Activated T-helper 9 cell treated with anti-CD3 and anti-CD28 coated beads, Interleukin-2, amount 50 U/mL, for 16 hours (primary cell): ENCODE measurements at regions not wholly inside any gene's neighbourhood (a gene's known extent, or its start where the extent isn't known, plus 50 kb on each side); places are given as distances from the start of the nearest gene placed in this dataset.

Experiments
- DNase-seq: peaks from one replicate; pipeline ENCODE4 v3.0.0-alpha.2; 2020; ENCODE audit warnings: low read depth

DNA sequence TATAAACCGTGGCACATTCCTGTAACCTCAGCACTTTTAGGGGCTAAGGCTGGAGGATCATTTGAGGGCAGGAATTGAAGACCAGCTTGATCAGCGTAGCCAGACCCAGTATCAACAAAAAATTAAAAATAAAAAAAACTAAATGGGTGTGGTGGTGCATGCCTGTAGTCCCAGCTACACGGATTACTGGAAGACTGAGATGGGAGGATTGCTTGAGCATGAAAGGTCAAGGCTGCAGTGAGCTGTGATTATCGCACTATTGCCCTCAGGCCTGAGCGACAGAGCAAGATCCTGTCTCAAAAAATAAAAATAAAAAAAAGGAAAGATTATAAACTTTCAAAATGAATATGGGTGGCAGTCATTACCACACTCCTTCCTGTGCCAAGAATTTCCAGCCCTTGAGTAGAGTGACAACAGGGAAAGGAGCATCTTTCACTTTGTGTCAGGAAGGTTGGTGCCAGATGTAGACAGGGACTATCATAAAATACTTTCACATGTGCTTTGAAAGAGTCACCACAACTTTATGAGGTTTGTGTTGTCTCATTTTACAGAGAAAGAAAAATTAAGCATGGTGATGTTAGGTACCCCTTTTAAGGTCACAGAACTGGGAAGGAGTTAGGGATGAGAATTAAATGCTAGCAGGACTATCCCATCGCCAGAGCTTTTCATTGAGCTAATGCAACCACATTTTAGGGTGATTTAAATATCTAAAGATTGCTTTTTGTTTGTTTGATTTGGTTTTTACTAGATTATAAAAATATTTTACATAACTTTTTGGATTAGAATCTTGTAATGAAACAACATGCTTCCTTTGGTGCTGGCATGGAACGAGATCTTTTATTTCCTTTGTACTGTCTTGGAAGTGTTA, 1617.4 kb upstream of the ACVR2A start:
- DNase-seq = no peak

DNA sequence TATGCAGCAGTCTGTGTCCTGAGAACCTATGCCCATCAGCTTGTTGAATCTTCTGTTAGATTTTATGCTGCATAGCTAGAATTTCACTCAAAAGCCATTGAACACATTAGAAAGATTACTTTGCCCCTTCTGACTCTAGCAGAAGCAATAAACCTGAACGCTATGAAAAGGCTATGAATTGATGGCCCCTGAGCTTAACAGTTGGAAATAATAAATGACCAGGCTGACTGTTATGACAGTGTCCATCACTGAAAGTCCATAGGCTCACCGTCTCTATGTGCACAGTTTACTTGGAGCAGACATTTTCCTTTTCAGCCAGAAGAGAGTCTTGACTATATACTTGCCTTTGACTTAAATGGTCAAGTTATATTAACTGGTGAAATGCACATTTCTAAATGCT, 1618.8 kb upstream of the ACVR2A start:
- DNase-seq = no peak

DNA sequence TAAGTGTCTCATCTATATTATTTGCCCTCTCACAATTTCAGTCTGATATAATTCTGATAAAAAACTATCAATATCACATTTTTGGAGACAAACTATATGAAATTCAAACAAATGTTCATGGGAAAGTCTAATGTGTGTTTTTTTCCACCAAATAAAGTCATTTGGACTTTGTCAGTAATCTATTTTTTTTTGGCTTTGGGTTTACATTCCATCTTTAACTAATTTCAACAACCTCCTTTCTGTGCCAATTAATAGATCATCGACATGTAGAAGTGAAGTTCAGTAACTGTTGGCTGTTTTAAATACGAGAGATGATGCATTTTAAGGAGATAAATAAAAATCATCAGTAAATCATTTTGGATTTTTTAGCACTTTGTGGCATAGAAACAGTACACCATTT, 1623.0 kb upstream of the ACVR2A start:
- DNase-seq = no peak

DNA sequence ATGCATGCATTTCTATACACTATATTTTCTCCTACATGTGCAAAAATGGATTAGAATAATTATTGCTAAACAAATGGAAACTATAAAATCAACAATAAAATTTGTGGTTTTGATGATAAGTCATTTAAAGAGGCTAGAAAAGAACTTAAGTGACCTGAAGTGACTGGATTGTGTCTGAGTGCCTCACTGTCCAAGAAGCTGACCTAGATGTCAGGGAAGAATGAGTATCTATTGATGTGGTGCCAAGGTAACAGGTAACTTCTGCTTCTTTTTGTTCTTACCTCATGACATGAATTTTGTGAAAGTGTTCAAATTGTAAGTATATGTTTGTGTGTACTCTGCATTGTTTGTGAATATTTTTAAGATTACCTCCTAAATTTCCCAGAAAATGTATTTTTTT, 1623.9 kb upstream of the ACVR2A start:
- DNase-seq = no peak

DNA sequence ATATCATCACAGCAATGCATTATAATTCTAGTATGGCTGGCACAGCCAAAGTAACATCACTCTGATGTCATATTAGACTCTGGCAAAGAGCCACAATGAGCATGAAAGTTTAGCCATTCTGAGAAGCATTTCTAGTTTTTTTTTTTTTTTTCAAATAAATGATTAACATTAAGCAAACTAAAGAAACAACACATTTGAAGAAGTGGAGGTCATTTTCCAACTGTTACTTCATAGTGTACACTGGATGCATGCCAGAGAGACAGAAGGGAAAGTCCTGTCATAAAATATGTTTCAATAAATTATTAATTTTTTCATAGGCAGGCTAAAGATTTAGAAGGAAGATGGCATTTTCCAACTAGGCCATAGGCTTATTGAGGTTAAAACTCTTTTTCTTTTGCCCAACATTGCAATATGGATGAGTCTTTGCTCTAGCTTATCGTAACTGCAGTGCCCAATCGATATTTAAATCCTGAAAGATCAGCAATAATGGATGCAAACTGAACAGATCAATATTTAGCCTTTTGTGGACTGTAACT, 1630.4 kb upstream of the ACVR2A start:
- no peak for DNase-seq

DNA sequence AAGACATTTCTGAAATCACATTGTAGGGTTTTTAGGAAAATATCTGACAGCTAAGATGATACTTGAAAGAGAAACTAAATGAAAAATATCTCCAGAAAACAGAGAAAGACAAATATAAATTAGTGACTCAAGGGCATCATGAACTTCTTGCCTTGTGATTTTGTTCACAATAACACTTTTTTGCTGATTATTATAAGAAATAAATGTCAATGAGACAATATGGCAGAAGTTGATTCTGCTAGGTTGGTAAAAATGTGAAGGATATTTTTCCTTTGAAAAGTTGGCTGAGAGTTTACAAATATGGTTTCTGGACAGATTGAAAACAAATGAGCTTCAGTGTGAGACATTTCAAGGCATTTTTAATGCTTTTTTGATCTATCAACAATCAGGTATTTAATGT, 1631.2 kb upstream of the ACVR2A start:
- no peak for DNase-seq

DNA sequence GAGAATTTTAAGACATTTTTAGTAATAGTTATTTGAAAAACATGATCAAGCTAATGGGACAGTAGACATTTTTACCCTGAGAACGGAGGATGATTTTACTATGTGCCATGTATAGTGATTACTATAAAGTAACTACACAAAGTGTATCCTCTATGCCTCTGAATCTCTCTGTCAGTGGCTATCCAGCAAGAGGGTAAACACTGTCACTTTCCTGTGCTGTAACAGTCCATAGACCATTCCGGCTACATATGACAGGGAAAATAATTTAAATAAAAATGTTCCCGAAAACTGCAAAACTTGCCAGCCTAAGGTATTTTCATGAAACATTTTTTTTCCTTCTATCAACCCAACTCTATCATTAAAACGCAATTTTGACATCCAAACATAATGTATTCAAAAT, 1632.2 kb upstream of the ACVR2A start:
- DNase-seq = no peak

DNA sequence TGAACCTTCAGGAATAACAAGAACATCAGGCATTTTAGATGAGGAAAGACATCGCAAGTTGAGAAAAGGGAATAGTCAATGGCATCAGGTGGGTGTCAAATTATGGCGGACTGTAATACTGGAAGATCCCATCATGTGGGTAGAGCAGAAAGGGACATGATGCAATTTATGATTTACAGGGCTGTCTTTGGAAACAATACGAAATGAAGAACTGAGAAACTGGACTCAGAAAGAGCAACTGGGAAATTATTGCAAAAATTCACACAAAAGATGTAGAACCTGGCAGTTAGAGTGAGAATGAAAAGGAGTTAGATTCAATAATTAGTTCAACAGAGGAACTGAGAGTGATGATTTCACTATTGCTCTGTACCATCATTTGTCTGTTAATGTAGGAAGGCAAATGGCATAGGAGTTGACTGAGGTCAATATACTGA, 1635.0 kb upstream of the ACVR2A start:
- no peak for DNase-seq

DNA sequence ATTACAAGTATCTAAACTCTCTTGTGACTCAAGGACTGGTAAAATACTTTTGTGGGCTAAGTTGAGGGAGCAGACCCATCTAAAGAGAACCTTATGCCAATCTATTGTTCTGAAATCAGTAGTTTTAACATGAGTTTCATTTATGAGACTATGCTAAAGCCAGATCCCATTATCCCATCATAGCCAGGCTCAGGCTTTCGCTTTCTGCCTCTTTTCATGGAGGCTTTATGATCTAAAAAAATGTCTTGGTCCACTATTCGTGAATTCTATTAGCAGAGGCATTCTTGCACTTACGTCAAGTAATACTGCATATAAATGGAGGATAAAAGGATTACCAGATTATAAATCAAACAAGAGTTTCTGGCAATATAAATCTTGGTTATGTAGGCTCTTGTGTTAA, 1636.9 kb upstream of the ACVR2A start:
- no peak for DNase-seq

DNA sequence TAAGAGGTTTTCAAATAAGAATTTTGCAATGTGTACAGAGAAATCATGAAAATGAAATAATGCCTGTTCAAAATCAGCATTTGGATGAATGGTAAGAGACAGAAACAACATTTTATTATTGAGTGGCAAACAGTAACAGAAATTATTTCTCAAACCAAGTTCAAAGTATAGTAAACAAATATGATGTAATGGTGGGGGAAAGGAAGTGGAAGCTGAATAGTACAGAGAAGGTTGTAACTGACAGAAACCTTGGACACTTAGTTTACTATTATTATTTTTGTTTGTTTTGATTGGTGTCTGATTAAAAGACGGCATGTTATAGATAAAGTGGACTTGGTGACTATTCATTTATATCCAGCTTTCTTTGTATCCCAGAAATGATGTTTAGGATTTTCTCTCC, 1637.4 kb upstream of the ACVR2A start:
- no peak for DNase-seq

DNA sequence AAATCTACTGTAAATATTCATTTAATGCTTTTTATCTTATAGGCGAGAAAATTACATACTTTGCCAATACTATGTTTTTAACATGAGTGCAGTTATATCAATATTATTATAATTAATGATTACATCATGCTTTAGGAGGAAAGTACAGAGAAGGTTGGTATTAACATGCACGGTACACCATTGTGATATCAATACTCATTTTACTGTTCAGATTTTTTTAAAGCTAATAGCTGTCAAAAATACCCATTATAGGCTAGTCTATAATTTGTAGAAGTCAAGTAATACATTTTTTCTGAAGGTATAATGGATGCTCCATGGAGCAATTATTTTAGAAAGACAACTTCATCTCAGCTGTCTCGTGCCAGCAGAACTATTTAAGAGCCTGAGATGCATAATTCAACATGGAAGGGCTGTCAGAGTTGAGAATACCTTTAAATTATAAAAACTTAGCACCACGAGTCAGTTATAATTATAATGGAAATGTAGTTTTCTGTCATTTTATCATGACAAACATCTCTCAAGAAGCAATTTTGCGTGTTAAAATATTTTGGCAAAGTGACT, 1641.7 kb upstream of the ACVR2A start:
- DNase-seq = no peak

DNA sequence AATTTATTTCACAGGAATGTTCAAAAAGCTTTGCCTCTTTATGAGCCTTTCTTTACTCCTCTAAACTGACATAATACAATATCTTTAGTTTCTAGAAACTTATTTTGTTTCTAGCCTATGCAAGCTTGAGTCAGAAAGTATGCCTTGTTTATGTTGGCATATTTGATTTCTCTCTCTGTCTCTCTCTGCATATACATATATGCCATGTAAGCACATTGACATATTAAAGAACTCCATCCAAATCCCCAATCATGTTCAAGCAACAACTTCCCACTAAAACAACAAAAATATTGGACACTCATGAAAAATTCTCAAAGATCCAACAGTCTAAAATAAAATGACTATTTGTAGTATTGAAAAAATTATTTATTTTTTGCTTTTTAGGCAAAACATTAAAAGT, 1651.2 kb upstream of the ACVR2A start:
- DNase-seq = no peak

DNA sequence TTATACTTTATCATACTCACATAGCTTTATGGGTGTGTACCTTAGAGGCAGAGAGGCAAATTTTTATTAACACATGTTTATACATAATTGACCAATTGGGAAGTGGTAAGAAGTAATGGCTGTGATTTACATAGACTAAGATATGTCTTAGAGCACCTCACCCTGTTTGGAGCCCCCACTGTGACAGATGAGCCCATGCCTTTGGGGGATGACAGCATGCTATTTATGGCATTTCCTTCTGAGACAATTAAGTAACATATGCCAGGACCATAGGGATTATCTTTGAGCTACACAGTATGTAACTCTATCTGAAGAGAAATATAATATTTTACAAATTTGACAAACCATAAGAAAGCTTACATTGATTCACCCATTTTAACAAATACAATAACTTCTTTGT, 1655.3 kb upstream of the ACVR2A start:
- DNase-seq = no peak

DNA sequence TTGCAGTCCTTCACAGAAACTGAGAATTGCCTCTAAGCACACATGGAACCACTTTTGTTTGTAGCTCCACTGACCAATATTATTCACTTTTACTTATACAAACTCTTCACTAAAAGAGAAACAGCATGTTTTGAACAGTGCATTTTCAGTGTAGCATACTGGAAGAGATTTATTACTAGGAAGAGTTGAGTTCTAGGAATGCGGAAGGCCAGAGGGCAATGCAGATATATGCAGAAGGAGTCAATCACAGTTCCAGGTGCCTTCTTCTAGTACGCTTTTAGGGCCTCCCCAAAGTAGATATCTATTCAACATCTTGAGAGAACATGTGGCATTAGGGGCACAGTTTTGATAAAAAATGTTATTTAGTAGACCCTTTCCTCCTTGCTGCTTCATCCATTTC, 1654.0 kb upstream of the ZEB2 start:
- DNase-seq = no peak

DNA sequence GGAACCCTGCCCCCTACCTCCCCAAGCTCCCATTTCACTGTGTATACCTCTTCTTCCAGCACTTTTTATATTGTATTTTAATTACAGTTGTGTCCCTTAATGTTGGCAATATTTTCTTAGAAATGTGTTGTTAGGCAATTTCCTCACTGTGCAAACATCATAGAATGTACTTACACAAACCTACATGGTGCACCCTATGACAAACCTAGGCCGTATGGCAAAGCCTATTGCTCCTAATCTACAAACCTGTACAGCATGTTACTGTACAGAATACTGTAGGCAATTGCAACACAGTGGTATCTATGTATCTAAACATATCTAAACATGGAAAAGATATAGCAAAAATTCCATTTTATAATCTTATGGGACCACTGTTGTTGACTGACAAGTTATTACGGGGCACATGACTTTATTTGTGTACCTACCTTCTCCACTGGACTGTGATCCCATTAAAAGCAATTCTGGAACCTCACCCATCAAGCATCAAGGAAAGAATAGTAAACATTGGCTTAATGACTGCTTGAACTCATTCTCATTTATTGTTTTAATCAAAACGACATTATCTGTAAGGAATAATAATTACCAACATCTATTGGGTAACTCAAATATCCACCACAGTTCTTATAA, 1641.5 kb upstream of the ZEB2 start:
- DNase-seq = no peak

DNA sequence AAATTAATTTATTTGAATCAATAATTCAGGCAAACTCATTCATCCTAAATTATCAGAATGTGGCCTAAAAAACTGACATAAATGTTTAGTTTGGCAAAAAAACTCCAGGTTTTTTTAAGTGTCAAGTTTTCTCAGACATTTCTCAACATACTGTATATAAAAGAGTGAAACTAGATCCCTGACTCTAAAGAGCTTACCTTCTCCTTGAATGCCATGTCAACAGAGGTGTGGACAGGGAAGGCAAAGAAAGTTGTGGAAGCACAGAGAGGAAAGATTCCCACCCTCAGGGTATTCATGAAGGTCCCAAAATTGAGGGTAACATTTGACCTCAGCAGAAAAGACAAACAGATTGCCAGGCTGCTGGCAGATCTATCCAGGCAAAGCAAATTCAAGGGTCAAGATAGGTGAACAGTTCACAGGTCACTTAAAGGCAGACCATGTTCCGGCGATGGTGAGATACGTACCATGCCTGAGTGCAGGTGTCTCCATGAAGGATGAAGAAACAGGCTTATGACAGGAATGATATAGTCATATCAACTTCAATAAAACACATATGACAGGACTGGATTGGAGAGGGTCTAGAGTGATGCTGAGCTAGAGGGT, 1638.3 kb upstream of the ZEB2 start:
- no peak for DNase-seq

DNA sequence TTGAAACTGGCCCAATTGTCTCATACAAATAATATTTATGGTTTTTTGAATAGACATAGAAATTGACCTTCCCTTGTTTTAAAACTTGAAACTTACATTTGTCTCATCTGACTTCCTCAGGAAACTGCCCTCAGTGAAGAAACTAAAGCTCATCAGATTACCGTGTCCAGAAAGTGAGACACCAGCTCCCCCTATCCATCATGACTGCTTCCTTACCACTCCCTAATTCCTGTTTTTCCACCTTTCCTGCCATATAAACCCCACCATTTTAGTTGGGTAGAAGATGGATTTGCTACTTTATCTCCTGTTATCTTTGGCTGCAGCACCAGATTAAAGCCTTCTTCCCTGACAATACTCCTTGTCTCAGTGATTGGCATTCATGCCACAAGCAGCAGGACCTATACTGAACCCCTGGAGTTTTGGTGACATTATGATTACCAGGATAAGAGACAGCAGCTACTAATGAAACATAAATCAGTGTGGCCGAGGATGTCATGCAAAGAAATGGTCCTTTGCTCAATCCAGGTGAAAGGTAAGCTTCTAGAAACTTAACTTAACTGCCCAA, 1627.6 kb upstream of the ZEB2 start:
- no peak for DNase-seq

DNA sequence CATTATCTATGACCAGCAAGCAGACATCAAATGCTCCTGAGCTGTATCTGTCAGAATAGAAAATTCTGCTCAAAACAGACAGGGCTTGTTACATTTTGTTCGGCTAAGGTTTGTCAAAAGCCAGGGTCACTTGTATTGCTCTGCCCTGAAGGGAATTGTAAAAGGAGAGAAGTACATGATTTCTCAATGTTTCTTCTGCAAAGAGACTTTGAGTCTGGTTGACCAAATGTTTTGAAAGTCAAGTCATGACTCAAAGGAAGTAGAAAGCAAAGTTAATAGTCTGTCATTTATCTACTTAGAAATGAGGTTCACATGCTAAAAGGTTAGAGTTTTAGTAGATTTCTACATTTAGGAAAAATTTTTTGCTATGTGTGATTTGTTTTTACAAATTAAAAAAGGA, 1624.1 kb upstream of the ZEB2 start:
- DNase-seq = no peak

DNA sequence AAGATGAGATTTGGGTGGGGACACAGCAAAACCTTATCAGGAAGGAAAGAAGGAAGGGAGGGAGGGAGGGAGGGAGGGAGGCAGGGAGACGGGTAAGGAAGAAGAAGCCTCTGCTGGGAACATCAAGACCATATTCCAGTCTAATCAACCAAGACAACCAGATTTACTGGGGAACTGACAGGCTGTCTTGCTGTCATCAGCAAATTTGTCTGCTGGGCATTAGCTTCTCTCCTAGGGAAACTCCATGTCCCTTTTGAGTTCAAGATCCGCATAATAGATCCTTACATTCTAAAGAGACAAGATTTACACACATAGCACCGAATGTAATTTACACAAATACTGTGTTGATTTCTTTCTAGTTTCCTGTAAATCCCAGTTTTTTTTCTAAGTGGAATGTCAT, 1618.9 kb upstream of the ZEB2 start:
- no peak for DNase-seq

DNA sequence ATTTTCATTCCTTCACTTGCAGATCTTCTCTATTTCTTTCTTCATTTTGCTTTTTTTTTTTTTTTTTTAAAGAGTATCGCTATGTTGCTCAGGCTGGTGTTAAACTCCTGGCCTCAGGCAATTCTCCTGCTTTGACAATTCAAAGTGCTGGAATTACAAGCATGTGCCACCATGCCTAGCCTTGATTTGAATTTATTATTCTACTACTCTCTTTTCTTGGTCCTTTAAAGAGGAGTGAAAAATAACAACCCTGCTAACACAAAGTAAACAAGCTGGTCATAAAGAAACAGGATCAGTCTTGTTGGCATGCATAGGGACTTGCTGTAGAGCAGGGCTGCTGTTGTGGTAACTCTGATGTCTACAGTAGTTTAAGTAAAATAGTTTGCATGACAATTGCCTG, 1615.3 kb upstream of the ZEB2 start:
- no peak for DNase-seq

DNA sequence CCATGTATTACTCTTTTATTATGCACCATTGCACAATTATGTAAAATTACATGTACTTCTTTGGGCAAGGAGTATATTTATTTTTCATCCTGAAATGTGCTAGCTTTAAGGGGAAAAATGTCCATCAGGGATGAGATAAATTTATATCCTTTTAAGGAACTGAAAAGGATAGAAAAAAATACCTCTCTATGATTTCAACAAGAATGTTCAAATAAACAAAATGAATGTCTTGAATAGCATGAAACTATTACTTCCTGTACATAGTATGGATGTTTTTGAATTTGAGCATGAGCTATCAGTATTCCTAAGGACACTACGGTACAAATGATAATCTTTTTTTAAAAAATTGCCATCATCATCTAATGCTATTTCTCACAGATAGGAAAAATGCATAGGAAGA, 1611.9 kb upstream of the ZEB2 start:
- DNase-seq = no peak

DNA sequence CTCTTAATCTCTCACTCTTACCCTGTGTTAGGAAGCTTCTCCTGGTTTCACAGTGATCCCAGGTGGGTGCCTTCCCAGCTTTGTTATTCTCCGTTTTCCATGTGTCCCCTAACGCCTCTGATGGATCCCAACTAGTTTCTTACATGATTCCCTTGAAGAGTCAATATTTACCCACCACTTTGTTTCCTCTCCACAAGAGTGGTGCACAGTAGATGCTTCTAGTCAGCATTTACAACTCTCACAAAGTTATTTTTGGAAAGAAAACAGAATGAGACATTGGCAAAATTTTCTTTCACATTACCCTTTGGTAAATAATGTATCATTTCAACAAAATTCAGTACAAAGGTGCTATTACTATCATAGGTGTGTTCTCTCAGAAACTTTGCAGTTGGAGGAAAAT, 1611.1 kb upstream of the ZEB2 start:
- DNase-seq = no peak

DNA sequence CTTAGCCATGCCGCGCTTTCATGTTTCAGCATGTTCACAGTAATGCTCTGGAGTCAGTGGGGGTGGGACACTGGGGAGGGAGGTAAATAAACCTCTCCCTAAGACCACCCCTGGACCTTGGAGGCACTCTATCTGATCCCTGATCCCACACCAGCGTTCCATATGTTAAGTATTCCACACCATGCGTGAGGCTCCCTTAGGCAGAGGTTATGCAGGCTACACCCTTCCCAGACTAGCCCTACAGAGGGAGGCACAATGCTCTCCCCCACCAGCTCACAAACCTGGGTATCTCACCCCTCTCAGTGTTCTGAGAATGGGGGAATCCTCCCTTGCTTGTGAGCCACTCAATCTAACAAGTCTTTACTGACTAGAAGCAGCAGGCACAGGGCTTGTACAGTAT, 1610.4 kb upstream of the ZEB2 start:
- DNase-seq = no peak
